ENCODE measurements at regions not wholly inside any gene's neighbourhood (a gene's known extent, or its start where the extent isn't known, plus 50 kb on each side); places are given as distances from the start of the nearest gene placed in this dataset.

GRCh38 chr14:101175731-101176534 is 272.4 kb upstream of the RTL1 start:
- H3K4me1 ChIP-seq (ENCODE audit: control insufficient read depth in 1 of 2, insufficient read depth in 2 of 2, low read length in 2 of 2) = no peaks in the 10 kb centered on the region
- H3K36me3 ChIP-seq (ENCODE audit: control insufficient read depth in 1 of 2, insufficient read depth in 2 of 2, low read length in 2 of 2) = no peaks in the 10 kb centered on the region
- no peak for ATAC-seq
- ChIA-PET RAD21 (ENCODE audit: low non-redundant PET in 1 of 2, low total read pairs in 2 of 2, uncharacterized antibody in 2 of 2, unreplicated experiment in 2 of 2) (no interaction called here), CTCF (no interaction called here), POLR2A (no interaction called here)
- H3K9ac ChIP-seq (ENCODE audit: low read length) = no peak overlapping the region
- no peak overlapping the region for H2AFZ ChIP-seq (ENCODE audit: low read depth, low read length, poor library complexity, severe bottlenecking)
- no peak overlapping the region for H3K27ac ChIP-seq (ENCODE audit: low read depth, low read length)
- no TSS peak for BruUV-seq (replicated peaks)
- DNase-seq (ENCODE audit: low read depth, low spot score) = no peak
- H3K9me2 ChIP-seq (ENCODE audit: insufficient read depth) = no peaks in the 10 kb centered on the region
- intact Hi-C loops (cut with micrococcal nuclease) = no loop called here
- no peaks in the 10 kb centered on the region for H3K9me3 ChIP-seq (ENCODE audit: control insufficient read depth in 1 of 2, insufficient read depth in 1 of 2, low read depth in 1 of 2, low read length in 2 of 2)
- no peak overlapping the region for H3K4me3 ChIP-seq (replicated peaks in 1 of 2; ENCODE audit: low read depth in 1 of 2, low read length in 2 of 2)
- H4K20me1 ChIP-seq (ENCODE audit: insufficient read depth) = no peaks in the 10 kb centered on the region
- H3K79me2 ChIP-seq (ENCODE audit: insufficient read depth, low read length) = no peaks in the 10 kb centered on the region
- H3K4me2 ChIP-seq (ENCODE audit: low read length) = no peak overlapping the region
- H3K27me3 ChIP-seq (ENCODE audit: insufficient read depth, low read length) = no peaks in the 10 kb centered on the region
- no peak for TF ChIP-seq RAD21 (IDR thresholded peaks at IDR 0.05; ENCODE audit: low read depth)

- Histone ChIP-seq H3K9me2 (ENCODE audit: insufficient read depth) (no peaks in the 10 kb centered on the region), H3K4me2 (ENCODE audit: low read length) (no peak overlapping the region), H3K9ac (ENCODE audit: low read length) (no peak overlapping the region), H3K9me3 (ENCODE audit: control insufficient read depth in 1 of 2, insufficient read depth in 1 of 2, low read depth in 1 of 2, low read length in 2 of 2) (no peaks in the 10 kb centered on the region), H3K36me3 (ENCODE audit: control insufficient read depth in 1 of 2, insufficient read depth in 2 of 2, low read length in 2 of 2) (no peaks in the 10 kb centered on the region), H3K27me3 (ENCODE audit: insufficient read depth, low read length) (no peaks in the 10 kb centered on the region), H3K4me1 (ENCODE audit: control insufficient read depth in 1 of 2, insufficient read depth in 2 of 2, low read length in 2 of 2) (no peaks in the 10 kb centered on the region), H4K20me1 (ENCODE audit: insufficient read depth) (no peaks in the 10 kb centered on the region), H2AFZ (ENCODE audit: low read depth, low read length, poor library complexity, severe bottlenecking) (no peak overlapping the region), H3K79me2 (ENCODE audit: insufficient read depth, low read length) (no peaks in the 10 kb centered on the region), H3K27ac (ENCODE audit: low read depth, low read length) (no peak overlapping the region), H3K4me3 (replicated peaks in 1 of 2; ENCODE audit: low read depth in 1 of 2, low read length in 2 of 2) (no peak overlapping the region)
- no peak for TF ChIP-seq RAD21 (IDR thresholded peaks at IDR 0.05; ENCODE audit: low read depth)
- ChIA-PET POLR2A (no interaction called here), CTCF (no interaction called here), RAD21 (ENCODE audit: low non-redundant PET in 1 of 2, low total read pairs in 2 of 2, uncharacterized antibody in 2 of 2, unreplicated experiment in 2 of 2) (no interaction called here)
- ATAC-seq = no peak
- intact Hi-C loops (cut with micrococcal nuclease) = no loop called here
- no peak for DNase-seq (ENCODE audit: low read depth, low spot score)
- no TSS peak for BruUV-seq (replicated peaks)
Measured at GRCh38 chr14:101176535-101177205, 273.1 kb upstream of the RTL1 start.
